GM23248 (cell line): ENCODE measurements at regions not wholly inside any gene's neighbourhood (a gene's known extent, or its start where the extent isn't known, plus 50 kb on each side); places are given as distances from the start of the nearest gene placed in this dataset.
A peak's percentile ranks its signal among the peaks of the same experiment; 100 is the strongest.

ENCODE experiments used
- DNase-seq: peaks from one replicate; pipeline ENCODE4 v3.0.0-alpha.2; 2015
- H2AFZ ChIP-seq: fragments of 200-600 bp; sonication (generic); 2 replicates; pipeline ENCODE4 v1.6.1; 2016; ENCODE audit warnings: antibody characterized with exemption
- H3F3A ChIP-seq: fragments of 200-600 bp; sonication (generic); 2 replicates; pipeline ENCODE4 v1.6.1; 2016; ENCODE audit warnings: mild to moderate bottlenecking, antibody characterized with exemption, mixed run types; ENCODE audit not compliant: insufficient read depth
- H3K27ac ChIP-seq: fragments of 200-600 bp; sonication (generic); 2 replicates; pipeline ENCODE4 v1.5.1; 2016; ENCODE audit warnings: mild to moderate bottlenecking
- H3K27me3 ChIP-seq: fragments of 200-600 bp; sonication (generic); replicated peaks from 2 replicates; pipeline ENCODE4 v1.6.1; 2016; ENCODE audit warnings: mild to moderate bottlenecking; ENCODE audit not compliant: insufficient read depth
- H3K36me3 ChIP-seq: fragments of 200-600 bp; sonication (generic); 2 replicates; pipeline ENCODE4 v1.6.1; 2016; ENCODE audit warnings: low read depth, mild to moderate bottlenecking
- H3K4me1 ChIP-seq: fragments of 200-600 bp; sonication (generic); 2 replicates; pipeline ENCODE4 v1.6.1; 2016; ENCODE audit warnings: mild to moderate bottlenecking; ENCODE audit not compliant: insufficient read depth
- H3K4me2 ChIP-seq: fragments of 200-600 bp; sonication (generic); one replicate; pipeline ENCODE4 v1.6.1; 2016; ENCODE audit warnings: mild to moderate bottlenecking; ENCODE audit not compliant: unreplicated experiment
- H3K4me3 ChIP-seq: fragments of 200-600 bp; sonication (generic); 2 replicates; pipeline ENCODE4 v1.5.1; 2016; ENCODE audit warnings: mild to moderate bottlenecking
- H3K79me2 ChIP-seq: fragments of 200-600 bp; sonication (generic); 2 replicates; pipeline ENCODE4 v1.6.1; 2016; ENCODE audit warnings: mild to moderate bottlenecking; ENCODE audit not compliant: insufficient read depth
- H3K9ac ChIP-seq: fragments of 200-600 bp; sonication (generic); 2 replicates; pipeline ENCODE4 v1.6.1; 2016; ENCODE audit warnings: mild to moderate bottlenecking
- H3K9me2 ChIP-seq: fragments of 200-600 bp; sonication (generic); 2 replicates; pipeline ENCODE4 v1.6.1; 2016; ENCODE audit warnings: mixed run types, mild to moderate bottlenecking, moderate library complexity; ENCODE audit not compliant: insufficient read depth
- H3K9me3 ChIP-seq: fragments of 200-600 bp; sonication (generic); one replicate; pipeline ENCODE4 v1.6.1; 2017; ENCODE audit warnings: low read depth
- H4K20me1 ChIP-seq: fragments of 200-600 bp; sonication (generic); 2 replicates; pipeline ENCODE4 v1.6.0; 2016; ENCODE audit not compliant: insufficient read depth
- EZH2 ChIP-seq: fragments of 200-600 bp; sonication (generic); IDR thresholded peaks from 2 replicates; pipeline ENCODE4 v1.6.1; 2018; ENCODE audit warnings: antibody characterized with exemption, mild to moderate bottlenecking; ENCODE audit not compliant: insufficient read depth, poor library complexity, severe bottlenecking
- EZH2phosphoT487 ChIP-seq: fragments of 200-600 bp; sonication (generic); IDR thresholded peaks from 2 replicates; pipeline ENCODE4 v1.6.1; 2018; ENCODE audit warnings: antibody characterized with exemption, moderate library complexity, mild to moderate bottlenecking, low read depth; ENCODE audit not compliant: insufficient read depth
- WGBS, 2 experiments: methylation state at CpG; one replicate each; pipeline ENCODE4 v1.1.6; 2015 to 2017; ENCODE audit warnings: low lambda C conversion rate in 2 of 2, low coverage in 1 of 2; ENCODE audit errors: missing lambda C conversion rate in 2 of 2; 5-methylcytosine and 5-hydroxymethylcytosine counted together
- in situ Hi-C: fragments of 300-500 bp; cut with MboI; formaldehyde crosslinking; loops from 2 replicates; pipeline ENCODE4 v1.15.0; 2020

GRCh38 chr18:6482198-6482977 is 67.7 kb upstream of the L3MBTL4 start:
- H2AFZ ChIP-seq: no peak overlapping the region
- peak; percentile 85 for DNase-seq

GRCh38 chr18:6484659-6485058 is 69.9 kb upstream of the L3MBTL4 start:
- 4 to 5% methylated on average over 2 of the region's 2 CpGs for WGBS, 2 experiments
- no peaks in the 10 kb centered on the region for H3K79me2 ChIP-seq
- H3K27ac ChIP-seq: no peak overlapping the region
- no peak for DNase-seq
- no peak overlapping the region for H3K9ac ChIP-seq
- H3K4me2 ChIP-seq: no peak overlapping the region
- H3K9me2 ChIP-seq: no peaks in the 10 kb centered on the region
- no peaks in the 10 kb centered on the region for H3K36me3 ChIP-seq
- in situ Hi-C loops: loop anchor here (10.0 kb wide), 1 partner anchor 610 kb away; no protein-coding TSS in a partner anchor
- H2AFZ ChIP-seq: no peak overlapping the region
- no peaks in the 10 kb centered on the region for H4K20me1 ChIP-seq
- no peak overlapping the region for H3K4me3 ChIP-seq
- H3K27me3 ChIP-seq: no peaks in the 10 kb centered on the region; the same call in 1 of the 2 replicates
- TF ChIP-seq EZH2: no peak
- no peak for TF ChIP-seq EZH2phosphoT487
- H3F3A ChIP-seq: no peaks in the 10 kb centered on the region
- H3K9me3 ChIP-seq: no peaks in the 10 kb centered on the region
- no peaks in the 10 kb centered on the region for H3K4me1 ChIP-seq

More at GRCh38 chr18:6482198-6482977, 67.7 kb upstream of the L3MBTL4 start:
- Histone ChIP-seq H3K4me3 (no peak overlapping the region), H3K9me3 (no peaks in the 10 kb centered on the region), H4K20me1 (no peaks in the 10 kb centered on the region), H3K4me1 (no peaks in the 10 kb centered on the region), H3K9me2 (no peaks in the 10 kb centered on the region), H3K9ac (no peak overlapping the region), H3K36me3 (no peaks in the 10 kb centered on the region), H3K27me3 (no peaks in the 10 kb centered on the region; the same call in 1 of the 2 replicates), H3K79me2 (no peaks in the 10 kb centered on the region), H3K27ac (no peak overlapping the region), H3K4me2 (no peak overlapping the region), H3F3A (no peaks in the 10 kb centered on the region)
- WGBS, 2 experiments: 5 to 6% methylated on average over 15 of the region's 15 CpGs
- TF ChIP-seq EZH2phosphoT487 (no peak), EZH2 (no peak)
- in situ Hi-C loops: loop anchor here (10.0 kb wide), 1 partner anchor 608 kb away; no protein-coding TSS in a partner anchor

- H3K36me3 ChIP-seq: no peaks in the 10 kb centered on the region
- 46% methylated on average over 3 of the region's 3 CpGs for WGBS, 2 experiments
- no peak overlapping the region for H3K9ac ChIP-seq
- no peaks in the 10 kb centered on the region for H3K79me2 ChIP-seq
- H3K27ac ChIP-seq: no peak overlapping the region
- H3K4me1 ChIP-seq: no peaks in the 10 kb centered on the region
- H3K4me2 ChIP-seq: no peak overlapping the region
- no peaks in the 10 kb centered on the region for H3K9me2 ChIP-seq
- no peak overlapping the region for H2AFZ ChIP-seq
- H3K9me3 ChIP-seq: no peaks in the 10 kb centered on the region
- in situ Hi-C loops: loop anchor here (10.0 kb wide), 1 partner anchor 612 kb away; no protein-coding TSS in a partner anchor
- H3K27me3 ChIP-seq: no peaks in the 10 kb centered on the region; the same call in 1 of the 2 replicates
- DNase-seq: no peak
- H3F3A ChIP-seq: no peaks in the 10 kb centered on the region
- H3K4me3 ChIP-seq: no peak overlapping the region
- H4K20me1 ChIP-seq: no peaks in the 10 kb centered on the region
- no peak for TF ChIP-seq EZH2
- TF ChIP-seq EZH2phosphoT487: no peak
Measured at GRCh38 chr18:6486313-6486712, 71.6 kb upstream of the L3MBTL4 start.

GRCh38 chr18:6486764-6487426 is 72.2 kb upstream of the L3MBTL4 start:
- Histone ChIP-seq H3K79me2 (no peaks in the 10 kb centered on the region), H3K27ac (no peak overlapping the region), H3K9ac (no peak overlapping the region), H3F3A (no peaks in the 10 kb centered on the region), H3K27me3 (no peaks in the 10 kb centered on the region), H3K9me3 (no peaks in the 10 kb centered on the region), H2AFZ (no peak overlapping the region), H3K9me2 (no peaks in the 10 kb centered on the region), H3K4me2 (no peak overlapping the region), H3K4me3 (no peak overlapping the region), H4K20me1 (no peaks in the 10 kb centered on the region), H3K36me3 (no peaks in the 10 kb centered on the region), H3K4me1 (no peaks in the 10 kb centered on the region)
- no peak for DNase-seq
- no peak for TF ChIP-seq EZH2phosphoT487
- no peak for TF ChIP-seq EZH2
- WGBS, 2 experiments: 71 to 72% methylated on average over 5 of the region's 5 CpGs
- in situ Hi-C loops: loop anchor here (10.0 kb wide), 1 partner anchor 612 kb away; no protein-coding TSS in a partner anchor
